HG02870 (cell line): ENCODE measurements at regions not wholly inside any gene's neighbourhood (a gene's known extent, or its start where the extent isn't known, plus 50 kb on each side); places are given as distances from the start of the nearest gene placed in this dataset.

Experiments
- ATAC-seq: cut with Tn5 transposase; IDR thresholded peaks from one replicate; pipeline ENCODE4 v1.9.1; 2021; ENCODE audit warnings: mild to moderate bottlenecking, moderate library complexity; ENCODE audit not compliant: unreplicated experiment

DNA sequence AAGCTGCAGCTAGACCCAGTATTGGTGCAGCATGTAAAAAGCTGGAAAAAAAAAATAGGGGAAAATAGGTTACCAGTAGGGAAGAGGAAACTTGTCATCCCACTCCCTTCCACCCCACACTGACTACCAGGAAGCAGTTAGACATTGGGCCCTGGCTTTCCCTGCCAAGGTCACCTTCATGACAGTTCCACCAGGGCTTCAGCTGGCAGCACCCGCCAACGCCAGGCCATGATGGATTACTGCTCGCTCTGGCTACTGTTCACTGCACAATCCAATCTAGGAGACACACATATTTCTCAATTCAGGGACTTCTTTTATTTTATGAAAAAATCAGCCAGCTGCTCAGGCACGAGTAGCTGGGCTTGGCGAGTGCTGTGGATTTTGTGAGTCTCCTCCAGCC is 127.7 kb downstream of the DMRTA2 start:
- no peak for ATAC-seq

- ATAC-seq = no peak
Measured at GRCh38 chr1:50292276-50292675, 131.0 kb downstream of the DMRTA2 start.

DNA sequence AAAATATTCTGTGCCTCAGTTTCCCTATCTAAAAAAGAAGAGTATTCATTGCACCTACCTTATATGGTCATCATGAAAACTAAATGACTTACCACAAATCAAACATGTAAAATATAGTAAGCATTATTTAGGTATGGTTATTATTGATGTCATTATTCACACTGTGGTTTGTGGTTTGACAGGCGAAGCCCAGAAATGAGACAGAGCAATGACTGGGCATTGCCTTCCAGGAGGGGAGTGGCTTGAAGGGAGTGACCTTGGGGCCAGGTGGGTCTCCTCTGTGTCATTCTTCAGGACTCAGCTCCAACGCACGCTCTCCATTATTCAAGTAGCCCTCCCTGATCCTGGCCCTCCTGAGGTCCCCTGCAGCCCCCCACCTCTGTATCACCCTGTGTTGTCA is 133.7 kb downstream of the DMRTA2 start:
- no peak for ATAC-seq

DNA sequence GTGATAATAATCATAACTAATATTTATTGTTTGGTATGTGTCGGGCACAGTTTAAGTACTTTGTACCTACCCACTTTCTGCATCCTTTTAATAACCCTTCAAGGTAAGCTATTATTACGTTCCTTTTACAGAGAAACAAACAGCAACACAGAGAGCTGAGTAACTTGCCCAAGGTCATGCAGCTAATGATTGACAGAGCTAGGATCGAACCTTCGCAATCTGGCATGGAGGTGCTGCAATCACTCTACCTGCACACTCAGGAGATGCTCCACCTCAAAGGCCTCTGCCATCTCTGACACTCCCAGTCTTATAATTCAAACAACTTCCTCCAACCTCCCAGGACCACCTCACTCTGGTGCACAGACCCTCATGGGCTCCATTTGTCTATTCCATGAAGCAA is 137.2 kb downstream of the DMRTA2 start:
- ATAC-seq = no peak

GRCh38 chr1:50279622-50280330 is 143.5 kb downstream of the DMRTA2 start:
- ATAC-seq = no peak

DNA sequence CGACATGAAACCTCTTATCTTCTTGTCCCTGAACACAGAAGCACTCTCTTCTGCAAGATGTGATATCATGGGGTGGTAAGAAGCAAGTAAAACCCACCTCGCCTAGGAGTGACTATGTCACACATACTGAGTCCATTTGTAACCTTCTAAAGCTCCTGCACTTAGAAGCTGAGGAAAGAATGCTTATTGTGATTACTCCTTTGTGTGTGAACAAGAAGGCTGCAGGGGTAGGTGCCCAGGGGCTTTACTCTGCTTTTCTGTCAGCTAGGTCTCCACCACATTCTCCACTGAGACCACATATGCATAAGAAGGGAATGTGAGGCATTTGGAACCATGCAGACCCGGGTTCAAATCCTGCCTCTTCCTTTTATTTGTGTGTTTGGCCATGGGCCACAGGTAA is 144.3 kb downstream of the DMRTA2 start:
- ATAC-seq = no peak

DNA sequence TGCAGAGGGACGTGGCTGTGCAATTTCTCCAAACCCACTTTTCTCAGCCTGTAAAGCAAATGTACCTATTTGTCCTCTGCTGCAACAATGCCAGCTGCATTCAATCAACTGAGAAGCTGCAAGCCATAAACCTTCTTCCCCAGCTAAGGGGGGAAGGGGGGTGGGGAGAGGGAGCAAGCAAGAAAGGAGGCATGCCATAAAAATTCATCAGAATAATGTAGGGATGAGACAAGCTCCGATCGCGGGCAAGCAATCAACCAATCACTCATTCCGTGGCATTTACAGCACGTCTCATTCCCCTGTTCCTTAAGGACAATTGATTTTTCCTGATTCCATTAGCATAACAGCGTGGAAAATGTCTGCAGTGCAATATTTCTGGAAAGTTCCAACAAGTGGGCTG is 144.8 kb downstream of the DMRTA2 start:
- ATAC-seq = no peak

GRCh38 chr1:50275566-50275965 is 147.7 kb downstream of the DMRTA2 start:
- no peak for ATAC-seq

- ATAC-seq = no peak
Measured at GRCh38 chr1:50272912-50273311, 150.3 kb downstream of the DMRTA2 start.

- ATAC-seq = peak; percentile 62
Measured at GRCh38 chr1:50271968-50272578, 151.2 kb downstream of the DMRTA2 start.

DNA sequence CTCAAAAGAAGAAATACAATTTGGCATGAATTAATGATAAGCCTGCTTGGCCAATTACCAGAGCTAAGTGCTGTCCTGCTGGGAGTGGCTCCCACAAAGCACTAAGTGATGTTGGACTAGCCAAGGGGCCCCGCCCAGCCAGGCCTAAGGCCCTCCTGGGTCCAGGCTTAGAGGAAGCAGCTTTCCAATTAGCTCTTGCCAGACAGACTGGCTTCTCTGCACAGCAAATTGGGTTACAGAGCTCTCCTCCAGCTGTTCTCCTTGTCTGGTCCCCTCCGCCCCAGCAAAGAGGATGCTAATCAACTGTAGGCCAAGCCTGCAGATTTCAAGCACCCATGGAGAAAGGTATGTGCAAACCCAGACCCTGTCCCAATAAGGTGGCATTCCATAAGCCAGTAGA is 151.9 kb downstream of the DMRTA2 start:
- ATAC-seq = peak; percentile 4

DNA sequence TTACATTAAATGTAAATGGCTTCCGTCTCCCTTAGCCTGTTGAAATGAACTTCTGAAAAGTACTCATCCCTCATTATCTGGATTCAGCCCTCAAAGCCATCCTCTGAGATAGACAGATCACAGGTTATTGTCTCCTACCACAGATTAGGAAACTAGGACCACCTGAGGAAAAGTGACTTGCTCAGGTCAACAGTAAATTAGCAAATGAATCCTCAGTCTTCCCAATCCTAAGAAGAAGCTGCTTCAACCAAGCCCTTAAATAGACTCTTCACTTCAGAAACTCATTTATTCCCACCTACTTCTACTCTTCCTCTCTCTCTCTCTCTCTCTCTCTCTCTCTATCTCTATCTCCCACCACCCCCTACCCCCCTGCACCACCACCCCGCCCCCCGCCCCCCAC is 152.3 kb downstream of the DMRTA2 start:
- no peak for ATAC-seq

DNA sequence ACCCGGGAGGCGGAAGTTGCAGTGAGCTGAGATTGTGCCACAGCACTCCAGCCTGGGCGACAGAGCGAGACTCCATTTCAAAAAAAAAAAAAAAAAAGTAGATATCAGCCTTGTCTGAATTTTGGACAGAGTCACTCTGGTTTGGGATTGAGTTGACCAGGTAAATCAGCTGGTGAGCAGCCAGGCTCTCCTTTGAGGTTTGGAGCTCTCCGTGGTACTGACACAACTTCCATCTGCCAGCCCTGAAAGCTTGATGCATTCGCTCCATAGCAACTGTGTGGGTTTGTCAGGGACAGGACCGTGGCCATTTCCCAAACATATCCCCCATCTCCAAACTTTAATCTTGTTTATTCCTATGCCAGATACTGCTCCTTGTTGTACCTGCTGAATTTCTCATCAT is 155.2 kb downstream of the DMRTA2 start:
- no peak for ATAC-seq

- no peak for ATAC-seq
Measured at GRCh38 chr1:50266509-50266908, 156.7 kb downstream of the DMRTA2 start.

DNA sequence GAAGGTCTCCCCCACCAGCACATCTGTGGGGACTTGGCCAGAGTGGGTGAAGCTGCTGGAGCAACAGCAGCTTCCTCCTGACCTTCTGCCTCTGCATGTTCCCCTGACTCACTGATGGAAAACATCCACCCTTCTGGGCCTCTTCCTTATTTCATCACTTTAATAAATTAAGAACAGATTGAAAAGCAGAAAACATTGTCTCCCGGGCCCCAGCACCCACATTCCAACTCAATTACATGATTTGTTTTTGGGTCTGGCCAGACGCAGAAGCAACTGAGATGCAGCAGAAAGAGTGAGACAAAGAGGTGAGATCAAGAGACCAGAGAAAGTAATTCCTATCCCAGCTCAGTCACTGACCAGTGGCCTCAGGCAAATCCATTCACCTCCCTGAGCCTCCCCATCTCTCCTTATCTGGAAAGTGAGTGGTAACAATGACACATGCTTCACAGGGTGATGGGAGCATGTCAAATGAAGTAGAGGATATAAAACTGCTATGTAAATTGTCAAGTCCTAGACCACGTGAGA is 157.1 kb downstream of the ELAVL4 start:
- ATAC-seq = no peak

DNA sequence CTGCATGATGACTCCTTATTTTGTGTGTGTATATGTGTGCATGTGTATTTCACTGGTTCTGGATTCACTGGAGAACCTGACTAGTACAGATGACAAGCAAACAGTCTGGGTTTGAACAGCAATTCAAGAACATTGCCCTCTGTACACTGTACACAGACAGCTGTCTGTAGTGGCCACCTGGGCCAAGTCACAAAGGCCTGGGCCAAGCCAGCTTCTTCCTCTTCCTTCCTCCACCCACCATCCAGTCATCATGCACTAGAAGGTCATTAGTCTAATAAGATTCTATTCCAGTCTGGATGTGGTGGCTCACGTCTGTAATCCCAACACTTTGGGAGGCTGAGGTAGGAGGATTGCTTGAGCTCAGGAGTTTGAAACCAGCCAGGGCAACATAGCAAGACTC is 155.9 kb downstream of the ELAVL4 start:
- no peak for ATAC-seq

DNA sequence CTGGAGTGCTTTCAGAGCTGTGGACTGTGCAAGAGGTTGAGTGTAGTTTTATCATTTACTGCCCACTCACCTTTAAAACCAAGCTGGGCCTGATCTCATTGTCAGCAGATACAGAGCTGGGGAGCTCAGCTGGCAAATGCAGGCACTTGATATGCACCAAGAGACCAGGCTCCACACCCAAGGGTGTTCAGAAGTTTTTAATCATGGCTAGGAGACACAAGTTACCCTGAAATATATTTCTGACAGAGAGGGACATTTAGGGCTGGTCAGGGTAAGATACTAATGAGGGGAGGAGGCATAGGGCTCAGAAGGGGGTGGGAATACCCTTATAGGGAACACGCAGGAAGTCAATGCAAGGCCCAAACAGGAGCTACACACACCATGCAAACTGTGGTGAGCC is 153.7 kb downstream of the ELAVL4 start:
- ATAC-seq = no peak

DNA sequence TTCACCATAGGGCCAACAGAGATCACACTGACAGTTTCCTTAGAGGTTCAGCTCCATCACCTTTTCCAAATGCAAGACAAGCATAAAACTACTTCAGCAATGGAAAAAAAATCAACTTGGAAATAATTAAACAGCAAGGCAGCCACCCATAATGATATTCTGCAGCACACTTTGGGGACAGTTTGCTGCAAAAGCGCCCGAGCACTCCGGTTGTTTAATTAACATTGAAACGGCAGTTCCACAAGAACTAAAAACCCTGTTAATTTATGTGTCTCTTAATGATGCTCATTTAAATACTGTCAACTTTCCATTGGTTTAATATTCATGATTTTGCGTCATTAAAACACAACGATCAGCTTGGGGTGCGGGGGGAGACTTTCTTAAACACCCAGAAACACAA is 153.2 kb downstream of the ELAVL4 start:
- no peak for ATAC-seq

GRCh38 chr1:50257940-50258685 is 149.4 kb downstream of the ELAVL4 start:
- ATAC-seq = no peak

DNA sequence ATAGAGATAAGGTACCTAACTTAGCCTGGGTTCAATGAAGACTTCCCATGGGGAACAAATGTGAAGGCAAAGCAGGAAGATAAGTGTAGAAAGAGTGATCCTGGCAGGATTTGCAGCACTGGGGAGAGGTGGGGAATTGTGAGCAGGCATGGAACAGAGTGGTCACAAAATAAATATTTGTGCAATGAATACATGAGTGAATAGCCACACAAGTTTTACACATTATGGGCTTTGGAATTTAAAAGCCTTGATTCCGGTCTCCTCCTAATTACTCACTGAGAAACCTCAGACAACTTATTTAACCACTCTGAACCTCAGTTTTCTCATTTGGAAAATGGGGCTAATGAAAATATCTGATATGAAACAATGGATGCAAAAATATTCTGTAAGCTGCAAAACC is 148.3 kb downstream of the ELAVL4 start:
- ATAC-seq = no peak
